ENCODE measurements at regions not wholly inside any gene's neighbourhood (a gene's known extent, or its start where the extent isn't known, plus 50 kb on each side); places are given as distances from the start of the nearest gene placed in this dataset.

DNA sequence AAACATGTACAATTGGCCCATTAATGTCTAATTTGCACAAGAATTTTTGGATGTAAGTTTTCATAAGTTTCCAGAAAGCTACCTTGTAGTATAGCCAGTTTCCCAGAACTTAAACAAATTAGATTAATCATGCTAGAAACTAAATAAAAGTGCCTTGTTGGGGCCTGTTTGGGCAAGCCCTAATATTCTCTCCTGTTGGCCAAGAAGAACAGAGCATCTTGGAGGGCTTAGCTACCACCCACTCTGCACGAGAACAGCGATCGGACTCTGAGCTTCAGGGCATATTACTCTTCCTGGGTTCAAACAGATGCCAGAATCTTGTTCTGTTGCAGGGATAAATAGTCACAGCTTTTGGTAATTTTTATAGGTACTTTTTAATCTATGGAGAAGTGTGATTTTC, 88.2 kb downstream of the GAS1 start:
- intact Hi-C loops (cut with micrococcal nuclease; ENCODE audit: unreplicated experiment) (no loop called here), in situ Hi-C loops (cut with HindIII; ENCODE audit: extremely low pct_ligation_motif_present, low pct_unique_long_range_greater_than_20kb) (no loop called here)

DNA sequence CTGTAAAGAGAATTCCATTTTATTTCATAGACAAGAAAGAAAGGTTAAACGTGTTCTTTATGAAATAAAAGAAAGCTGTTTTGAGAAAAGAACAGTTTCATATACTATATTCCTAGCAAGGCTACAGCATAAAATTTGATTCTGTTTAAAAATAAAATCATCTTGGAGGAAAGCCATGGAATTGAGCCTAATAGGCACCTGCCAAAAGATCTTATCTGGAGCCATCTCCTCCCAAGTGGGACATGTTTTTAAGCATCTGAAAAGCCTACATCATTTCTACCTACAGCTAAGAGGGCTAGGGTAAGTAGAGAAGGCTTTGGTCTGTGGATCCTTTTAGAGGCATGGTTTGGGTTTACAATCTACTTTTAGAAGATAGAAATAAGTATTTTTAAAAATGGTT, 89.3 kb downstream of the GAS1 start:
- ATAC-seq = no peak
- TF ChIP-seq ZNF33B (CRISPR knock-in tag; IDR thresholded peaks at IDR 0.05) = no peak
- no peak for TF ChIP-seq ZMYM2 (CRISPR knock-in tag; IDR thresholded peaks at IDR 0.05)
- TF ChIP-seq, protein P1, sequence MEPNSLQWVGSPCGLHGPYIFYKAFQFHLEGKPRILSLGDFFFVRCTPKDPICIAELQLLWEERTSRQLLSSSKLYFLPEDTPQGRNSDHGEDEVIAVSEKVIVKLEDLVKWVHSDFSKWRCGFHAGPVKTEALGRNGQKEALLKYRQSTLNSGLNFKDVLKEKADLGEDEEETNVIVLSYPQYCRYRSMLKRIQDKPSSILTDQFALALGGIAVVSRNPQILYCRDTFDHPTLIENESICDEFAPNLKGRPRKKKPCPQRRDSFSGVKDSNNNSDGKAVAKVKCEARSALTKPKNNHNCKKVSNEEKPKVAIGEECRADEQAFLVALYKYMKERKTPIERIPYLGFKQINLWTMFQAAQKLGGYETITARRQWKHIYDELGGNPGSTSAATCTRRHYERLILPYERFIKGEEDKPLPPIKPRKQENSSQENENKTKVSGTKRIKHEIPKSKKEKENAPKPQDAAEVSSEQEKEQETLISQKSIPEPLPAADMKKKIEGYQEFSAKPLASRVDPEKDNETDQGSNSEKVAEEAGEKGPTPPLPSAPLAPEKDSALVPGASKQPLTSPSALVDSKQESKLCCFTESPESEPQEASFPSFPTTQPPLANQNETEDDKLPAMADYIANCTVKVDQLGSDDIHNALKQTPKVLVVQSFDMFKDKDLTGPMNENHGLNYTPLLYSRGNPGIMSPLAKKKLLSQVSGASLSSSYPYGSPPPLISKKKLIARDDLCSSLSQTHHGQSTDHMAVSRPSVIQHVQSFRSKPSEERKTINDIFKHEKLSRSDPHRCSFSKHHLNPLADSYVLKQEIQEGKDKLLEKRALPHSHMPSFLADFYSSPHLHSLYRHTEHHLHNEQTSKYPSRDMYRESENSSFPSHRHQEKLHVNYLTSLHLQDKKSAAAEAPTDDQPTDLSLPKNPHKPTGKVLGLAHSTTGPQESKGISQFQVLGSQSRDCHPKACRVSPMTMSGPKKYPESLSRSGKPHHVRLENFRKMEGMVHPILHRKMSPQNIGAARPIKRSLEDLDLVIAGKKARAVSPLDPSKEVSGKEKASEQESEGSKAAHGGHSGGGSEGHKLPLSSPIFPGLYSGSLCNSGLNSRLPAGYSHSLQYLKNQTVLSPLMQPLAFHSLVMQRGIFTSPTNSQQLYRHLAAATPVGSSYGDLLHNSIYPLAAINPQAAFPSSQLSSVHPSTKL (CRISPR knock-in tag; IDR thresholded peaks at IDR 0.05) = no peak
- no peak for TF ChIP-seq ZMYM4 (CRISPR knock-in tag; IDR thresholded peaks at IDR 0.05)
- TF ChIP-seq, protein P2, sequence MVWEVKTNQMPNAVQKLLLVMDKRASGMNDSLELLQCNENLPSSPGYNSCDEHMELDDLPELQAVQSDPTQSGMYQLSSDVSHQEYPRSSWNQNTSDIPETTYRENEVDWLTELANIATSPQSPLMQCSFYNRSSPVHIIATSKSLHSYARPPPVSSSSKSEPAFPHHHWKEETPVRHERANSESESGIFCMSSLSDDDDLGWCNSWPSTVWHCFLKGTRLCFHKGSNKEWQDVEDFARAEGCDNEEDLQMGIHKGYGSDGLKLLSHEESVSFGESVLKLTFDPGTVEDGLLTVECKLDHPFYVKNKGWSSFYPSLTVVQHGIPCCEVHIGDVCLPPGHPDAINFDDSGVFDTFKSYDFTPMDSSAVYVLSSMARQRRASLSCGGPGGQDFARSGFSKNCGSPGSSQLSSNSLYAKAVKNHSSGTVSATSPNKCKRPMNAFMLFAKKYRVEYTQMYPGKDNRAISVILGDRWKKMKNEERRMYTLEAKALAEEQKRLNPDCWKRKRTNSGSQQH (CRISPR knock-in tag; IDR thresholded peaks at IDR 0.05; ENCODE audit: low read depth) = no peak
- TF ChIP-seq, protein P3, sequence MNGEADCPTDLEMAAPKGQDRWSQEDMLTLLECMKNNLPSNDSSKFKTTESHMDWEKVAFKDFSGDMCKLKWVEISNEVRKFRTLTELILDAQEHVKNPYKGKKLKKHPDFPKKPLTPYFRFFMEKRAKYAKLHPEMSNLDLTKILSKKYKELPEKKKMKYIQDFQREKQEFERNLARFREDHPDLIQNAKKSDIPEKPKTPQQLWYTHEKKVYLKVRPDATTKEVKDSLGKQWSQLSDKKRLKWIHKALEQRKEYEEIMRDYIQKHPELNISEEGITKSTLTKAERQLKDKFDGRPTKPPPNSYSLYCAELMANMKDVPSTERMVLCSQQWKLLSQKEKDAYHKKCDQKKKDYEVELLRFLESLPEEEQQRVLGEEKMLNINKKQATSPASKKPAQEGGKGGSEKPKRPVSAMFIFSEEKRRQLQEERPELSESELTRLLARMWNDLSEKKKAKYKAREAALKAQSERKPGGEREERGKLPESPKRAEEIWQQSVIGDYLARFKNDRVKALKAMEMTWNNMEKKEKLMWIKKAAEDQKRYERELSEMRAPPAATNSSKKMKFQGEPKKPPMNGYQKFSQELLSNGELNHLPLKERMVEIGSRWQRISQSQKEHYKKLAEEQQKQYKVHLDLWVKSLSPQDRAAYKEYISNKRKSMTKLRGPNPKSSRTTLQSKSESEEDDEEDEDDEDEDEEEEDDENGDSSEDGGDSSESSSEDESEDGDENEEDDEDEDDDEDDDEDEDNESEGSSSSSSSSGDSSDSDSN (CRISPR knock-in tag; IDR thresholded peaks at IDR 0.05) = no peak
- no peak for TF ChIP-seq PHF8 (CRISPR knock-in tag; IDR thresholded peaks at IDR 0.05)
- Histone ChIP-seq H3K79me2 (ENCODE audit: insufficient read depth, low read length) (no peaks in the 10 kb centered on the region), H2AFZ (ENCODE audit: low read length) (no peak overlapping the region), H3K27me3 (ENCODE audit: control insufficient read depth in 1 of 2, insufficient read depth in 2 of 2, low read length in 2 of 2) (no peaks in the 10 kb centered on the region), H3K4me1 (ENCODE audit: insufficient read depth, low read length) (peaks cover 16% of the 10 kb centered on the region), H3K4me2 (ENCODE audit: low read depth, low read length) (no peak overlapping the region), H4K20me1 (ENCODE audit: insufficient read depth, low read length) (no peaks in the 10 kb centered on the region), H3K4me3 (replicated peaks in 1 of 3; ENCODE audit: insufficient read depth in 1 of 3, low read depth in 2 of 3, low read length in 3 of 3) (no peak overlapping the region), H3K9me3 (ENCODE audit: low read length) (no peaks in the 10 kb centered on the region), H3K36me3 (replicated peaks in 1 of 2; ENCODE audit: control insufficient read depth in 1 of 2, insufficient read depth in 2 of 2, low read length in 2 of 2) (no peaks in the 10 kb centered on the region), H3K9ac (ENCODE audit: insufficient read depth, low read depth, low read length) (no peak overlapping the region), H3K27ac (ENCODE audit: extremely low read length, insufficient read depth, low read length) (no peak overlapping the region)
- no TSS peak for BruUV-seq (replicated peaks)
- DNase-seq (ENCODE audit: low spot score) = no peak
- in situ Hi-C loops (cut with HindIII; ENCODE audit: extremely low pct_ligation_motif_present, low pct_unique_long_range_greater_than_20kb) = no loop called here
- CTCF ChIA-PET (ENCODE audit: low intra/inter-chr PET ratio, low total read pairs) = no interaction called here
- no peak for FAIRE-seq
- 0% methylated on average over 1 of the region's 1 CpG for WGBS (ENCODE audit: low lambda C conversion rate)
- intact Hi-C loops (cut with micrococcal nuclease; ENCODE audit: unreplicated experiment) = no loop called here
- POLR2A ChIA-PET = no interaction called here

More for the DNA sequence above, 88.2 kb downstream of the GAS1 start:
- no peak overlapping the region for H3K4me2 ChIP-seq (ENCODE audit: low read depth, low read length)
- no peaks in the 10 kb centered on the region for H3K79me2 ChIP-seq (ENCODE audit: insufficient read depth, low read length)
- ChIA-PET CTCF (ENCODE audit: low intra/inter-chr PET ratio, low total read pairs) (no interaction called here), POLR2A (no interaction called here)
- FAIRE-seq (no peak), ATAC-seq (no peak), DNase-seq (ENCODE audit: low spot score) (no peak)
- H3K27ac ChIP-seq (ENCODE audit: extremely low read length, insufficient read depth, low read length) = no peak overlapping the region
- WGBS (ENCODE audit: low lambda C conversion rate) = 72% methylated on average over 3 of the region's 3 CpGs
- no peak overlapping the region for H3K9ac ChIP-seq (ENCODE audit: insufficient read depth, low read depth, low read length)
- no peaks in the 10 kb centered on the region for H3K36me3 ChIP-seq (replicated peaks in 1 of 2; ENCODE audit: control insufficient read depth in 1 of 2, insufficient read depth in 2 of 2, low read length in 2 of 2)
- H3K27me3 ChIP-seq (ENCODE audit: control insufficient read depth in 1 of 2, insufficient read depth in 2 of 2, low read length in 2 of 2) = no peaks in the 10 kb centered on the region
- peaks cover 16% of the 10 kb centered on the region for H3K4me1 ChIP-seq (ENCODE audit: insufficient read depth, low read length)
- H4K20me1 ChIP-seq (ENCODE audit: insufficient read depth, low read length) = no peaks in the 10 kb centered on the region
- no peak for TF ChIP-seq ZNF124 (CRISPR knock-in tag; IDR thresholded peaks at IDR 0.05)
- TF ChIP-seq ZFAT (CRISPR knock-in tag; conservative IDR thresholded peaks at IDR 0.05) = no peak
- TF ChIP-seq, protein P4, sequence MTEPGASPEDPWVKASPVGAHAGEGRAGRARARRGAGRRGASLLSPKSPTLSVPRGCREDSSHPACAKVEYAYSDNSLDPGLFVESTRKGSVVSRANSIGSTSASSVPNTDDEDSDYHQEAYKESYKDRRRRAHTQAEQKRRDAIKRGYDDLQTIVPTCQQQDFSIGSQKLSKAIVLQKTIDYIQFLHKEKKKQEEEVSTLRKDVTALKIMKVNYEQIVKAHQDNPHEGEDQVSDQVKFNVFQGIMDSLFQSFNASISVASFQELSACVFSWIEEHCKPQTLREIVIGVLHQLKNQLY (CRISPR knock-in tag; IDR thresholded peaks at IDR 0.05) = no peak
- H3K4me3 ChIP-seq (replicated peaks in 1 of 3; ENCODE audit: insufficient read depth in 1 of 3, low read depth in 2 of 3, low read length in 3 of 3) = no peak overlapping the region
- no peaks in the 10 kb centered on the region for H3K9me3 ChIP-seq (ENCODE audit: low read length)
- BruUV-seq (replicated peaks) = no TSS peak
- H2AFZ ChIP-seq (ENCODE audit: low read length) = no peak overlapping the region

Data from HepG2 (cell line).